NAMALWA (cell line): ENCODE measurements at regions not wholly inside any gene's neighbourhood (a gene's known extent, or its start where the extent isn't known, plus 50 kb on each side); places are given as distances from the start of the nearest gene placed in this dataset.

Experiments used
- DNase-seq: peaks from one replicate; pipeline ENCODE4 v3.0.0-alpha.2; 2015; ENCODE audit warnings: low spot score

DNA sequence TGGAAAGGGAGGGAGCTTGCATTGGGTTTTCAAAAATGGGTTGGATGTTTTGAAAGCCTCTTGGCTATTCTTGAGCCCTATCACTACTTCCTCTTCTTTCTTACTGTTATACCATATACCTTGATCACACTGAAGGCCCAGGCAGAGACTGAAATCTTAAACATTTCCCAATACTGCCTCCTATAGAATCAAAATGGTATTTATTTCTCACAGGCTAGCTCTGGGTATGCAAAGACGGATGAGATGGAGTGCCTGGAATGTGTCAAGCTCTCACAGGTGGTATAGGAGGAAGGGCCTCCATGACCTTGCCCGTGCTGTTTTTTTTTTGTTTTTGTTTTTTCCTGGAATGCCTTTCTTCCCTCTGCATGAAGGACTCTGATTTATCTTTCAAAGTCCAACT lies 268.4 kb upstream of the USP24 start:
- peak; percentile 32 for DNase-seq

DNA sequence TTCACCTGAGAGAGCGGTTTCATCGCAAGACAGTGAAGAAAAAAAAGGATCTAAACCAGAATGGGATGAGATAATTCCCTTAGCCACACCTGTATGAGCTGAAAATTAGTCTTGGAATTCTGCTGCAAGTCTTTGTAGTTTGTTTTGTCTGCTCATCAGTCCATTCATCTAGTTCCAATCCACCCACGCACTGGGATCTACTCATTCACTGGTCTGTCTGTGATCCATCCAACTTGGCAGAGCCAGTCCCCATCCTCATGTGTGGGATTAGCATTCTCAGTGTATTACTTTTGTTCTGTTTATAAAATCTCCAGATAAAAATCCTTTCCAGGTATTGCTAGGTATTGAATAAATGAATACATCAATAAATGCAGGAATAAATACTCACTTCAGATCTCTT lies 266.5 kb upstream of the USP24 start:
- no peak for DNase-seq

DNA sequence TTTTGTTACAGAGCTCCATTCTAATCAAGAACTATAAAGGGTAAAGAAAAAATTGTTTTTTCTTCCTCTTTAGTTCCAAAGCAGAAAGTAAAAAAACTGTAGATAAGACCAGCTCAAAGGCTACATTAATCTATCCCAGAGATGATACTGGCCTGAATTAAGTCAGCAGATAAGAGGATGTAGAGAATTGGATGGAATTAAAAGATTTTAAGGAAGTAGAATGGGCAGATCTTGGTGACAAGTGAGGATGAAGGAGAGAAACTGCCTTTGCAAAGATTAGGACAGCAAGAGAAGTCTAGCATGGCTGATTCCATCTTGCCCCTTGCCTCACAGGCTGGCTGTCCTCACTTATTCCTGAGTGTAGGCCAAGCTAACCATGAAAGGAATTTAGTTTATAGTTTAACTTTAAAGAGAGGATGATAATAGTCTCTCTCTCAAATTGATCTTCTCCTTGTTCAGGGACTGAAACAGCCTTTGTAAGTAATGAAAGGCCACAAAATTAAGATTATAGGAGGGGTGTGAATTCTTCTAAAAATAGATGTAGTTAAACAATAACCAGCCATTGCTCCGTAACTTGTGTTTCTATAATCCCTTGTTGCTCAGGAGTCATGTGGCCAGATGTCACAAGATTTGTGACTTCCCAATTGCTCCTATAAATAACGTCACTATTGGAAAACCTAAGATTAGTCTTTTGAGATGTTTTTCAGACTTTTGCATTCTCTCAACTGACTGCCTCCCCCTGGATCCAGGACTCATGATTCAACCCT lies 265.0 kb upstream of the USP24 start:
- DNase-seq: no peak

DNA sequence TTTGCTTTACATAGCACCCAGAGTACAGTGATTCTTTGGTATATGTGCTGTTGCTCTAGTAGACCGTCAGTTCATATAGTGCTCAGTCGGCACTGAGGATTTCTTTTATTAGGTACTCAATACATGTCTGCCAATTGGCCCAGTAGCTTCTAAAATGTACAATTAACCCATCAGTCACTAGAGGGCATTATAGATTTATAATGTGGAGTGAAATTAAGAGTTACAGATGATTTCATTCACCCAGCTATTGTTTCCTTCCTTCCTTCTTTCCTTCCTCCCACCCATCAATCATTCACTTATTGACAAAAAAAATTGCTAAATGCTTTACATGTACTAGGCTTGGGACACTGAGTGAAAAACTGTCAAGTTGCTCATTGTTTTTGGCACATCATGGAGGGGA lies 263.6 kb upstream of the USP24 start:
- peak; percentile 49 for DNase-seq

DNA sequence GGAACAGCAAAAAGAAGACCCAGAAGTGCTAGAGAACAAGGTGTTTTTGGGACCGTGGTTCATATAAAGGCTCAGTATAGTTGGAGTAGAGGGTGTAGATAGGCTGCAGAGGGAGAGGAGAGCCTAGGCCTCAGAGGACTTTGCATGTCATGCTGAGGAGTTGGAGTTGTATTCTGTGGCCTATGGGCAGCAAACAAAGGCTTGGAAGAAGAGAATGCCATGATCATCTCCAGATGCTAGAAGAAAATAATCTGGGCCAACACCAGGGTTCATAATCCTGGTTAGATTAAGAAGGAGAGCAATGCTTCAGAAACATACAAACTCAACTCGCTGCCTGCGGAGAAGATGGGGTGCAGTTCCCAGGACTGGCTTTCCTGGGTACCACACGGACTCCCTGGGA lies 262.8 kb upstream of the USP24 start:
- DNase-seq: no peak

DNA sequence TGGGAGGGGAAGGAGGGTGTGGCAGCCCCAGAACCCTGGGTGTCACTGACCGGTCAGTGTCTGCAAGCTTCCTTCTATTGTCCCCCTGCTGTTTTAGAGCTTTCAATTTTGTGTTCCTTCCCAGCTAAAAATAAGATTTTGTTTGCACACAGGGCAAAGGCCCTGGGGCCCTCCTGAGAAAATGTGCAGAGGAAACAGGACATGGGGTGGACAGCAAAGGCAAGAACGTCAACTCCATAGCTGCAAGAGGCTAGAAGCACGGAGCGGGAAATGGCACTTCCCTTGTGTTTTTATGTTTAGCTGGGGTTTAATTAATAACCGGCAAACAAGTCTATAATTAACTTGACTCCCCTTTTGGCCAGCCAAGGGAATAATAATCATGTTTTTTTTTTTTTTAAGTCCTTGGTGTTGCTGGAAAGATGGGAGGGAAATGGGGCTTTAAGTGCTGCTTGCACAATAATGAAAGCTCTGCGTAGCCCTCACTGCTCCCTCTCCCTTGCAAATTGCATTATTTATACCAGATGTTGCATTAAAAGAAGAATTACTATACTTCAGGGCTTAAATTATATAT lies 261.4 kb upstream of the USP24 start:
- no peak for DNase-seq

DNA sequence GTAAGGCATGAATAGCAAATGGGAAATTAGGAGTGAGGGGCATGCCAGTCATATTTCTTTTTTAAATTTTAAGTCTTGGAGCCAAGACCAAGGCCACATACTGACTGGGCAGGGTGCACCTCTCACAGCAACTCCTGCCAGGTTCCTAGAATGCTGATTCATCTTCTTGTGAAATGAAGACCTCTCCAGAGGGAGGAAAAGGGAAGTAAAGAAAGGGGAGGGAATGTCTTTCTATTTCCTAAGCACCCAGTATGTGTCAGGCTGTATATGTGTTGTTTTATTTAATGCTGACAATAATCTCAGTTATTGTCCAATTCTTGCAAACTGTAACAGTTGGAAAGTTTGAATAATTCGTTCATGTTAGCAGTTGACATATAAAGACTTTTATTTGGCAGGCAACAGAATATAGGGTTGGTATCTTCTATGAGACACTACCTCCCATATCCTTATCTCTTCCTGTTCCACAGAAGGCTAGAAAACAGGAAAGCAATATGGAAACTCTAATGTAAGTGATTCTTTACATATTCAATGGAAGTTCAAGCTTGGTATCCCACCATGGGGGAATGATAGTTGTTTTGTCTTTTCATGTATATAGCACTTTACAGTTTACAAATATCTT lies 259.1 kb upstream of the USP24 start:
- DNase-seq: no peak

DNA sequence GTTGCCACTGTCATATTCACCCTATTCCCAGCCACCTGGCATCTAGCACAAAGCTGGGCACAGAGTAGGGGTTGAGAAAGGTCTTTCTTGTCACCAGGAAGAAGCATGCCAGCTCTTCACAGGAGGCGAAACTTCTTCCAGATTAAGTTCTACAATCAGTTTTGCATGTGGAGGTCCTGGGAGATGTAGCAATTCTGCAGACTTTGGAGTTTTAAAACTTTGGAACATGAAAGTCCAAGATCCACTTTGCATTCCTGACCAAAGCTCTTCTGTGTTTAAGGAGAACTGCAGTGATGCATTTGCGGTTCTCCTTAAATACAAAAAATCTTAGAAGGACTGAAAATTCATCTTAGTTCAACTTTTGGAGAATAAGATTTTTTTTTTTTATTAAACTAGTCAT lies 258.5 kb upstream of the USP24 start:
- DNase-seq: no peak

DNA sequence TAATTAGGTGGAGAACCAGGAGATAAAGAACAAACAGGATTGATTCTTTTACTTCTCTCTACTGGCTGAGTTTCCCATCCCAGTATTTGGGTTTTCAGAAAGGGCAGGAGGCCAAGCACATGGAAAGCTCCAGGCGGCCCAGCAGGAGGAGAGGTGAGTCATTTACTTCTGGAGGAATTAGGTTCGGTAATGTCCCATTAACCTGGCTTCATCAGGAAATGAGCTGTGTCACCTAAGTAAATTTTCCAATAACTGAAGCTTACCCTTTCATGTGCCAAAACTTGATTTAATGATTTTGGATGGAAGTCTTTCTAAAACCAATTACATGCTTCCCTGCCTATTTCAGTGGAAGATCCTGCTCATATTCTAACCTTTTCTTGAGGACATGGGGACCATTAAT lies 257.6 kb upstream of the USP24 start:
- no peak for DNase-seq

DNA sequence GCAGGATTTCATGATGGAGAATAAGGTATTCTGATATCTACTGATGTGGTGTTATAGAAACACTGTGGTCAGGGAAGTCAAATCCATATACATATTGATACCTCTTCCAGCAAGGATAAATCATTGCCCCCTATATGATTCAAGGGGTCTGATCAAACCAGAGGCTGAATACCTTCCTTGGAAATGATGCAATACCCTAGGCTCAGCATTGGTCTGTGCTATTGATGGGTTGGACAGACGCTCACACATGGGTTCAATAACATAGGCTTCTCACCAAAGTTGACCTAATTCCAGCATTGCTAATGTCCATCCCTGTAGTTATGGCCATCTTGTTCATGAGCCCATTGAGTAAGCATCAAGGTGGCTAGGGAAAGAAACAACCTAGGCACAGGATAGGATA lies 257.0 kb upstream of the USP24 start:
- no peak for DNase-seq

DNA sequence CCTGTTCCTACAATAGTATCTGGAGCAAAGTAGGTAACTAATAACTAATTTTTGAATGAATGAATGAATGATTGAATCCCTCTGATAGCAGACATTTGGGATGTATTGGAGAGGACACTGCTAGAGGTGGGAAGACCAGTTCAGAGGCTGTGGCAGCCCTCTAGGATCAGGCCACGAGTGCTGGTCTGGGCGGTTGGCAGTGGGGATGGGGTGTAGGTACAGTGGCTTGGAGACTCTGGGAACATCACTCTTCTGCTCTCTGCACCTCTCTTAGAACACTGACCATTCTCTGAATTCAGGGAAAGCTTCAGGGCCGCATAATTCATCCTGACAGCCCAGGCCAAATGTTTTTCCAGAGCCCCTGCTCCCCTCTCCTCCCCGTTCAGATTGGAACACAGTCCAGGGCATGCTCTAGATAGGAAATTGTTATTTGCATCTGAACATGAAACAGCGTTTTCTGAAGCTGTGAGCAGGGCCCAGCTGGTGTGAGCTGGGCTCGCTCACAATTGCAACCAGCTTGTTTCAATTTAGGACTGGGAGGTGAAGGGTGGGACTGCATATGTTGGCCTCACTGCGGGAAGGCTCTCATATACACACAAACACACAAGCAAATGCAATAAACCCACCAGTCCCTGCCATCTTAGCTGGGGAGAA lies 253.1 kb upstream of the USP24 start:
- DNase-seq: no peak

DNA sequence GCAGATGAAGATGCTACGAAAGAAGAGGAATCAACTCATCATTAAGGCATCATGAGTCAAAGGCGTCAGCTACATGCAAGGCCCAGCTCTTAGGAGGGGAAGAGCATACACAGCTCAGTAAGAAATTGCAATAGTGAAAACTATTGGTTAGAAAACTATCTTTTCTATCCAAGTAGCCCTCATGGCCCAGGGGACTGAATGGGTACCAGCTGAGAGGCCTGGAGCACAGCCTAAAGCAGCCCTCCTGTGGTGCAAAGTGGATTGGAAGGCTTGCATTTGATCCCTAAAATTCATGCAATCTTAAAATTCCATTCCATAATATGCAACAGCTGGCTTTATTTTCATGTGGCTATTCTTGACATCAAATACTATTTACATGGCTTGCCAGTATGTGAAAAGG lies 251.8 kb upstream of the USP24 start:
- DNase-seq: no peak

DNA sequence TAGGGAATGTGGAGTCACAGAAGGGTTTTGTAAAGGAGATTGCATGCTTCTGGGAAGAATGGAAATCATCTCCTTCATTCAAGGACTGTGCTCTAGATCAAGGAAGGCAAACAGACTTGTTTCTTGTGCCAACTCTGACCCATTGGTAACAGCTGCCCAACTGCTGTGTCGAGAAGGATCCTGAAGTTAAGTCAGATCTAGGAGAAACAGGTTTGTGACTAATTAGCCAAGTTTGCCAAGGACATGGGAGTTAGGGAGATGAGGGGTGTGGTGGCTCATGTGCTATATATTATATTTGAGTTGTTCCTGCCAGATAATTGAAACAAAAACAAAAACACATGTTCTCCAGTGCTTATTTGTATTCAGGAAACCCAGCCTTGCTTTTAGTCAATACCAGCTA lies 251.2 kb upstream of the USP24 start:
- no peak for DNase-seq

DNA sequence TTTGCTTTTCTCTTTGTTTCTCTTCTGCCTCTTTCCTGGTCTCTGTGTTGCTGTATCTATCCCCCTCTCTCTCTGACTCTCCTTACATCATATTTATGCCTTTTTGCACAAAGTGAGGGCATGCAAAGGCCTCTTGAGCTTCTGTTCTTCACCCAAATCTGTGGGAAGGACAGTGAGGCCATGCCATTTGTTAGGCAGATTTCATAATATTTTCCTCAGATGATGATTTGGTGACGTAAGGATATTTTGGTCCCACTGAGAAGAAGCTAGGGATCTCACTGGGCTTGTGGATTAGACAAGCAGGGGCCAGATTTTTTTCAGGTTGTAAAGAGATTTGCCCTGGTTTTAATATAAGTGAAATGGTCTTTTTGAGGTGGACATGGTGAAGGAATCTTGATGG lies 249.4 kb upstream of the USP24 start:
- DNase-seq: no peak

DNA sequence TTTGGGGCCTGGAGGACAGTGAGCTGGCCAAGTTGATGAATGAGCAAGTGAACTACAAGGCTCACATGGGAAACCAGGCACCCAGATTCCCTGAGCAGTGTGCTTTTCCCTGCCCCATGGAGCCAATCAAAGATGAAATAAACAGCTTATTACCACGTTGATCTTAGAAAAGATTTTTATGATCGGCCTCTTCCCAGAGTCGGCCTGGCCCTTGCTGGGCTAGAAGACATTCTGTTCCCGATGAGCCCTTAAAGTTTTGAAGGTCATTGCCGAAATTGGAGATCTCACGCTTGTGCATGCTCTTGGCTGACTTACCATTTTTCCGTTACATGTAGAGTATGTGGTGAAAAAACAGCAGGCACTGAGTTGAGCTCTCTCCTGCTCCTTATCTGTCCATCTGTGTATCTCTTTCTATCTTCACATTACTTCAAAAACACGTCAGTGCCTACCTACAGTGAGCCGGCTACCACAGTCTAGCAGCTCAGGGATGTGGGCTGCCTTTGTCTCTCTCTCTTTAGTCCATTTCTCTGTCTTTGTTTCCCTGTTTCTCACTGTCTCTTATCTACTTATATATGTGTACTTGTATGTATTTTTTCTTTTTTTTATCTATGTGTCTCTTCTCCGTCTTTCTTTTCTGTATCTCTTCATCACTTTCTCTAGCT lies 248.8 kb upstream of the USP24 start:
- DNase-seq: no peak

DNA sequence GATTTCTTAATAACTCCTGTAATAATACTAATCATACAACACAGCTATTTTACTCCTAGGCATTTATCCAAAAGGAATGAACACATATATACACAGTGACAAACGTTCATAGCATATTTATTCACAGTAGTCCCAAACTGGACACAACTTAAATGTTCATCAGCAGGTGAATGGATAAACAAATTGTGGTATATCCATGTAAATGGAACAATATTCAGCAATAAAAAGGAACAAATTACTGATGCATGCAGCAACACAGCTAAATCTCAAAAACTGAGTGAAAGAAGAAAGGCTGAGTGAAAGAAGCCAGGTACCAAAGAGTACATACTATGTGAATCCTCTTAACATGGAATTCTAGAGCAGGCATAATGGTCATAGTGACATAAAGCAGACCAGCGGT lies 242.7 kb upstream of the USP24 start:
- no peak for DNase-seq

DNA sequence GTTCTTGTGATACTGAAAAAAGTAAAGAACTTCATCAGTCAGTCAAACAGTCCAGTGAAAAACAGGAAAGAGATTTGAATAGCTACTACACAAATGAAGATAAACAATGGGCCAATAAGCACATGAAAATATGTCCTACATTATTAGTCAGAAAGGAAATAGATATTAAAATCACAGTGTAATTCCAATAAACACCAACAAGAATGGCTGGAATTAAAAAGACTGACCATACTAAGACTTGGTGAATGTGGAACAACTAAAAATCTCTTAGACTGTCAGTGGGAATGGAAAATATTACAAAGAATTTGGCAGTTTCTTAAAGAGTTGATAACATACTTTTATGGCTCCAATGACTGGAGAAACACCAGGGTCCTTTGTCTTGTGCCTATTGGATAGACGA lies 241.8 kb upstream of the USP24 start:
- DNase-seq: no peak

DNA sequence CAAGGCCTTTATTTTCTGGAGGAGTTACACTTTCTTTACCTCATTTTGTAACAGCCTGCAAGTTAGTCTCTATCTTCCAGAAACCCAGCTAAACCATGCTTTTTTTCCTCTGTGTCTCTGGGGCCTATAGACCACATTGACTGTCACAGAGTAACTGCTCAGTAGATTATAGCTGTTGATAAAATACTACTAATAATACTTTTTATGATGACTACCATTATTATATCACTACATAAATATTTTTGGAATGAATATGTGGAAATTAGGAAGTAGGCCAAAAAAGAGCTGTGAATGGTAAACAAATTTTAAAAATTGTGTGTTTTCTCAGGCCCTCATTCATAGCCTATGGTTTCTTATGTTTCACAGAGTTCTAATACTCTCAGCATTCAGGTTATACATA lies 233.1 kb upstream of the USP24 start:
- DNase-seq: no peak

DNA sequence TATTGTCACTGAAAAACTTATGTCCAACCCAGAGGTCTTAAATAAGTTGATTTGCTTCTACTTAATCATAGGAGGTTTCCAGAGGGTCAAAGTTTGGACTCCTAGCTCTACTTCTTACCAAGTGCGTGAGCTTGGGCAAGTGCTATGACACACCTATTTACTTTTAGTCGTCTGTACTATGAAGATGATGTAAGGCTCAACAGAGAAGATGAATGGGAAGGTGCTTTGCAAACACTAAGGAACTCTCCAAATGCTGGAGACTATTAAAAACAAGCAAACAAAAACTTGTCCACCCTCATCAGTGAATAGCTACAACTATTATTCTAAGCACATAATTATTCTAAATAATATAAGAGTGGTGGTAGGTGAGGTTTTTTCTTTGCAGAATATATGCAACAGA lies 232.3 kb upstream of the USP24 start:
- DNase-seq: no peak

DNA sequence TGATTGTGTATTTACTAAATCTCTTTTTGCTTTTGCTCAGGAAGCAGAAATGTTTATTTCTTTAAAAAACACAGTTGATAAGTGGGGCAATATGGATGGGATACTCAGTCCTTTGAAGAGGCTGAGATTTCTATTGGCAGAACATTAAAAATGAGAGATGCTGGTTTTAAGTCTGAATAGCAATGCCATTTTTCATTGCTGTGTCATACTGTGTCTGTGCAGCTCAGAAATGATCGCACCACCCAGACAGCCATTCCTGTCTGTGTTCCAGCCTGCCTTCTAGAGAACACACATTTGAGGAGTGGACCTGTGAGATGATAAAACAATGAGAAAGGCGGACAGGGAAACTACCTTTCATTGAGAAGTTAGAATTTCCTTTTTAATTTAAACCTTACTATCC lies 231.2 kb upstream of the USP24 start:
- DNase-seq: no peak

DNA sequence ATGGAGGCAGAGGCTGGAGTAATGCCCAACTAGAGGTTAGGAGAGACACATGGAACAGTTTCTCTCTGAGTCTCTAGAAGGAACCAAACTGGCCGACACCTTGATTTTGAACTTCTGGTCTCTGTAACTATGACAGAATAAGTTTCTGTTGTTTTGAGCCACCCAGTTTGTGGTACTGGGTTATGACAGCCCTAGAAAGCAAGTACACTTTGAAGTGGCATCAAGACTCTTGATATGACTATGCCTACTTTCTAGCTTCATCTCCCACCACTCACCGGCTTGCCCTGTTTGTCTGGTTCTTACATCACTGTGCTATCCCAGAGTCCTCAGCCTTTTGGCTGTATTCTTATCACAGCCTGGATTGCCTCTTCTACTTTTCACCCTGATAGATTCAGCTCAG lies 230.3 kb upstream of the USP24 start:
- DNase-seq: no peak

DNA sequence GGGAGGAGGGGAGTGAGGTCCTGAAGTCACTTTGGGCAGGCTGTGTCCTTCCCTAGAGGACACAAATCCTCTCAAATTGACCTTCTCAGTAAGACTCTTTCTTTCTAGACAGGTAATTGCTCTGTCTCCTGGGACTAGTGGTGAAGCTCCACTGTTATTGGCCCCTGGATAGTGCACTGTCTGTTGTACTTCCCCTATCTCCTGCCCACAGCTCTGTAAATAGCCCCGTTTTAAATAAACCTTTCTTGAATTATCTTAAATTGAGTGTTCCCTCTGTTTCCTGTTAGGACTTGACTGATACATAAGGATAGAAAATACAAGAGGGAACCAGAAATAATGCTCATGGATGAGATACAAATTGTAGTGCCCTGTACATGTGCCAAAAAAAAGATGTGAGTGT lies 229.5 kb upstream of the USP24 start:
- DNase-seq: no peak
